ENCODE measurements at regions not wholly inside any gene's neighbourhood (a gene's known extent, or its start where the extent isn't known, plus 50 kb on each side); places are given as distances from the start of the nearest gene placed in this dataset.
A peak's percentile ranks its signal among the peaks of the same experiment; 100 is the strongest.

DNA sequence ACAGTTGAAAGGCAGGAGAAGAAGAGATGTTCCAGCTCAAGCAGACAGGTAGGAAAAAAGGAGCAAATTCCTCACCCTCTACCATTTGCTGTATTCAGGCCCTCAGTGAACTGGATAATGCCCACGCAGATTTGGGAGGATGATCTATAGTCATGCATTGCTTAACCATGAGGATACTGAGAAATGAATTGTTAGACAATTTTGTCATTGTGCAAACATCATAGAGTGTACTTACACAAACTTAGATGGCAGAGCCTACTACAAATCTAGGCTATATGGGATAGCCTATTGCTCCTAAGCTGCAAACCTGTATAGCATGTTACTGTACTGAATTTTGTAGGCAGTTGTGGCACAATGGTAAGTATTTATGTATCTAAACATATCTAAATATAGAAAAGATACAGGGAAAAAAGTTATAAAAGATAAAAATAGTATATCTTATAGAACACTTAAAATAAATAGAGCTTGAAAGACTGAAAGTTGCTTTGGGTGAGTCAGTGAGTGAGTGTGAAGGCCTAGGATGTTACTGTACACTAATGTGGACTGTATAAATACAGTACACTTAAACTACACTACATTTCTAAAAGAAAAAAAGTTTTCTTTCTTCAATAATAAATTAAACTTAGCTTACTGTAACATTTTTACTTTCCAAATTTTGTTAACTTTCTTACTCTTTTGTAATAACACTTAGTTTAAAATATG lies 672.3 kb downstream of the UTRN start:
- no peak for DNase-seq (ENCODE audit: low spot score)

DNA sequence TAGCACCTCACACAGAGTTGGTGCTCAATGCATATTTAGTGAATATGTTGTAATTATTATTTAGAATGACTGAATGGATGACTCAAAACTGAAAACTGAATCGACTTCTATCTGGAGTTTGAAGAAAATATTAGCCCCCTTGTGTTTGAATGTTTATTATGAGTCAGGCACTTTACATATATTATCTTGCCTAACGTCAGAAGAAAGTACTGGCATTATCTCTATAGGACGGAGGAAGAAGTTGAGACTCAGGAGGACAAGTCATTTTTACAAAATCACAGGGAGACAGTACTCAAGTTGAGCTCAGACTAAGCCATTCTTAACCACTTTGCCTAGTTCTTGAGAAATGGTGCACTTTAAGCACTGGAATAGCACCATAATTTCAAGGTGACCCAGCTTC lies 684.0 kb downstream of the UTRN start:
- no peak for DNase-seq (ENCODE audit: low spot score)

DNA sequence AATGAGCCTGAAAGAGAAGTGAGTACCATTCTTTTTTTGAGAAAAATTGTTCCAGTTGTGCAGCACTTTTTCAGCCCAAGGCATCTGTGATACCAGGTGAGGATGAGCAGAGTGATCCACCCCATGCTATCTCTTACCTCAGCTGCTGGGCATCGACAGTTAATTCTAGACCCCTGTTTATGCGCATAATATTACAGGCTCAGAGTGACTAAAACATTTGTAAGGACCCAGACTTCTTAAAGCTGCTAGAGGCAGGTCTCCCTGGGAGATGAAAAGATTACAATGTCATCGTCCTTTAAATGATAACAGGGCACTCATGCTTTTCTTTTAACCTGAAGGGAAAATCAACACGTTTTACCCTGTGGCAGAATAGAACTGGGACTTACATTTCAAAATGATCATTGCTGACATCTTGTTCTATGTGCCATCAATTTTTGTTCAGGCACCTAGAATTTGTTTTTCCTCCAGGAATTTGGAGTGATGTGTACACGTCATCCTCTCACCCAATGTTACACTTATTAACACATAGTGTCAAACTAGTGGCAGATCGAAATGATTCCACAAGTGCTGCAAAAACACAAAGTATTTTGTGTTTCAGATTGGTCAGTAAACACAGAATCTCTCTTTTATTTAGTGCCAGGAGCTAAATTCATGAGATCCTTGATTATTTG lies 684.6 kb downstream of the UTRN start:
- DNase-seq (ENCODE audit: low spot score) = no peak

DNA sequence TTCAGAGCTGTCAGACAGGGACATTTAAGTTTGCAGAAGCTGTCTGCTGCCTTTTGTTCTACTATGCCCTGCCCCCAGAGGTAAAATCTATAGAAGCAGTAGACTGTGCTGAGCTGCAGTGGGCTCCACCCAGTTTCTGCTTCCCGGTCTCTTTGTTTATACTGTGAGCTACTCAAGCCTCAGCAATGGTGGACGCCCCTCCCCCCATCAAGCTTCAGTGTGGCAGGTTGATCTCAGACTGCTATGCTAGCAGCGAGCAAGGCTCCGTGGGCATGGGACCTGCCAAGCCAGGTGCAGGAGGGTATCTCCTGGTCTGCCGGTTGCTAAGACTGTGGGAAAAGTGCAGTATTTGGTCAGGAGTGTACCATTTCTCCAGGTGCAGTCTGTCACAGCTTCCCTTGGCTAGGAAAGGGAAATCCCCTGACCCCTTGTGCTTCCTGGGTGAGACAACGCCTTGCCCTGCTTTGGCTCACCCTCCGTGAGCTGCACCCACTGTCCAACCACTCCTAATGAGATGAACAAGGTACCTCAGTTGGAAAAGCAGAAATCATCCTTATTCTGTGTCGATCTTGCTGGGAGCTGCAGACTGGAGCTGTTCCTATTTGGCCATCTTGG lies 692.2 kb downstream of the UTRN start:
- DNase-seq (ENCODE audit: low spot score) = peak; percentile 43

DNA sequence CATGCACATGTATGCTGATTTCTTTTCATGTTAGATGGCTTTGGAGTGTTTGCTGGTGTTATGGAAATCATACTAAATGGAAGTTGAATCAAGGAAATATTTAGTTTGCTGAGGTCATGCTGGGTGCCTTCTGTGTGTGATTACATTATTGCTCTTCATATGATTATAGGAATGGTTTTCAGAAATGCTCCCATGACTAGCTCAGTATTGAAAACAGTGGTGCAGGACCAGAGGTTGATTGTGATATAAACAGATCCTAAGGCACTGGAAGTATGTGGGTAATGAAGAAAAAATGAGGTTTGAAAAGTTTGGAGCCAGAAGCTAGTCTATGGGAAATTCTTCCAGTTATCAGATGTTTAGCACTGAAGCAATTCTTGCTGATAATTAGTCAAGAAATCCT lies 693.1 kb downstream of the UTRN start:
- DNase-seq (ENCODE audit: low spot score) = no peak

DNA sequence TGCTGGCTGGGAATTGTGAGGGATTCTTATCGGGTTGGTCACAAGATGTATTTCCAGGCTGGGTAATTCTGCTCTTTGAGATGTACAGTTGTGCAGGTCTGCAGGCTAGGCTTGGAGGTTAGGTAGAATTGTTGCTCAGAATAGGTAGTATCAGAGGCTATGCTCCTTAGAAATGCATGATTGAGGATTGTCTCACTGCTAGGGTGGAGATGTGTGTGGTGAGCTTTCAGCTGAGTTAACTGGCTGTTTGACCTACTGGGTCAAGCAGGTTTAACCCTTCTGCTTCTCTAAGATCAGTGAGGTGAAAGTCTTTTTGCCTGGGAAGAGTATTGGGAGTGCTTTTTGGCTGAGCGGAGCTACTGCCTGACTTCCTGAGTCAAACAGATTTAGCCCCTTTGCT lies 701.1 kb downstream of the UTRN start:
- no peak for DNase-seq (ENCODE audit: low spot score)

DNA sequence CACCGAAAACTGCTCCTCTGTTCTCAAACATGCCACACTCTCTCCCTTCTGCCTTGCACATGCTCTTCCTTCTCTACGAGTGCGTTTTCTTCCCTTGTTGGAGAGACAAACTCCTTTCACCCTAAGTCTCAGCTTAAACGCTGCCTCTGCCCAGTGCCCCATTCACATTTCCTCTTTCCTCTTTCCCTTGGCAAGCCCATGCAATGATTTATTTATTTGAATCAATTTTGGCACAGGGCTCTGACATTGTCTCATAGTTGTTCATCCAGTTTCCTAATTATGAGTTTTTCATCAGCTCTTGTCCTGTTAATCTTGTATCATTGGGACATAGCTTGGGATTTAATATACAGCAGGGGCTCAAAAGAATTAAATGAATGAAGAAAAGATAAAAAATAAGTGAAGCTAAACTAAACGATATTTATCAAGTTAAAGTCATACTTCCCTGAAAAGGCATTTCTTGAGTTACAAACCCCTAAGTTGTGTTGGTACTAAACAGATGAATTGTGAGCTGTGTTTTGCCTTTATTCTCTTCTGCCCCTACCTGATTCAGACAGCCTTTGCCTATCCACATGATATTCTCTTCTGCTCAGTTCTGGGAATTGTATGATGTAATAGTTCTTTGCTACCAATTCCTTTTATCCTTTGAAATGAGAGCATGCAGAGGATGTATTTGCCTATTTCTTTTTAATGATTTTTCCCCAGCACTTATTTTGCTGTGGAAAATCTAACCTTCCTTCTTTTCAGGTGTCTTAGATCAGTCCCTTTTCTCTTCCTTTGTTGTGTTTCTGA lies 704.4 kb downstream of the UTRN start:
- no peak for DNase-seq (ENCODE audit: low spot score)

DNA sequence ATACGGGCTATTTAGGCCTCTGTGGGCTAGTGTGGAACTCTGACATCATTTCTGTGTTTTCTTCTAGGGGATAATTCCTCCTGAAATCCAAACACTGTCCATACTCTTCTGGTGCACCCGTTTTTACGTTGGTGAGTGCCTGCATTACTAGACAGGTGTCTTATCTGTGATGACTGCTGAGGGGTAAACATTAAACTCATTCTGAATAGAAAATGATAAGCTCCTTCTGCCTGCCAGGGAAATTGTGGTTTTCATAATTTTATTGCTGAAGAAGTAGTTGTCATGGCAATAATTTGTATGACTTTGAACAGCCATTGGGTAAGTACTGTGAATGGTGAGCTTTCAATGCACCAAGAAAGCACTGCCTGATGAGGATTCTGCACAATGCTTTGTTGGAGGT lies 705.6 kb downstream of the UTRN start:
- DNase-seq (ENCODE audit: low spot score) = no peak

DNA sequence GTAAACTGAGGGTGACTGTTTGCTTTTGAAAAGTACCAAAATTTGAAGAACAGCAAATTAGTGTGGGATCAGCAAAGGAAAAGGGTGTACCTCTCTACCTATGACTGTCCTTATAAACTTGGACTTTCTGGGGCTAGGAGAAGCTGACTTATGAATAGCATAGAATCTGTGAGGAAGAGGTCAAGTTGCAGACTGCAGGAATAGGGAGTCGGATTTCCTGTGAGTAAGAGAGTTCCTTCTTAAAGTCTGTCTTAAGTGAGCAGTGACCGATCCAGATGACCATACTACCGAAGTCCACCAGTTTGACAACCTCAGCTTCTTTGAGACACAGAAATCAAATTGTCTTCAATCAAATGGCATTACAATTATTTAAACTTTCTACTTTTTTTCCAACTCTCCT lies 708.7 kb downstream of the UTRN start:
- DNase-seq (ENCODE audit: low spot score) = no peak

DNA sequence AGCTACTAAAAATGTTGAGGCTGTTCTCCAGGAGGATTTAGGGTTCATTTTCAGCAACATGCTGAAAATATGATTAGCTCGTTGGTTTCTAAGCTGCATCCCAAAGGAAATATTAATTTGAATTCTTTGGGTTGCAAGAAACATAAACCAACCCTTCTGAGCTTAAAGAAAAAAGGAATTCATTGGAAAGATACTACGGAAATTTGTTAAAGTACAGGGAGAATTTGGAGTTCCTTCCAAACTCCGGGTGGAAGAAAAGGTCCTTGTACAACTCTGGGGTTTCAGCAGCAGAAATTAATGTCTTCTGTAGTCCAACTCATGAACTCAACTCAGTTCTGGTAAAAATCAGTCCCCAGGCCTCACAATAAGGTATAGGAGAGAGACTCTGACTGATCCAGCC lies 712.9 kb downstream of the UTRN start:
- no peak for DNase-seq (ENCODE audit: low spot score)

DNA sequence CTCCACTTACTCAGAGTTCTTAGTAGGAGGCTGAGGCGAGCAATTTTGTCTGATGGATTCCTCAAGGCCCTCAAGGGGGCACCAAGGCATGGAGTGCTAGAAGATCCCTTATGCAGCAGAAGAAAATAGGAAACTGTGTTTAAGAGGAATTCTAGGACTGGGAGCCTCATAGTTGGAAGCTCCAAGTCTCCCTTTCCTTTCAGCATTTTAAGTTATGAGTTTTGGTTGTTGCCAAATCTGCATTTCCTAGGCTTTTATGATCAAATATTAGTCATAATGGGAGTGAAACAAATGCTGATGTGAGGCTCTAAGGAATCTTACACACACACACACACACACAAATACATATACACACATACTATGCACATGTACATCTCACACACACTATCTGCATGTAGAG lies 714.0 kb downstream of the UTRN start:
- no peak for DNase-seq (ENCODE audit: low spot score)

DNA sequence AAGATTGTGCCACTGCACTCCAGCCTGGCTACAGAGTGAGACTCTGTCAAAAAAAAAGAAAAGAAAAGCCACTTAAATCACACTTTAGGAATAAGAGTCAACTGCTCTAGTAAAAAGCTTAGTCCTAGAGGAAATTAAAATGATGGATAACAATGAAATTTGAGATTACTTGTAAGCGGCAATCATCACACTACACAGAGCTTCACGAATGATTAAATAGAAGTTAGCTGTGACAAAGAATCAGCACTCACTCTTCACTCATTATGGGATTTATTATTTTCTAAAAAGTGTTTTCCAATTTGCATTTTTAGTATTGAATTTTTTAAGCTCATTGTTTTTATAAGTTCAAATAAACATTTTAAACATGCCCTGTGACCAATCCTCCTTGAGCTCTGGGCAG lies 718.0 kb downstream of the UTRN start:
- no peak for DNase-seq (ENCODE audit: low spot score)

DNA sequence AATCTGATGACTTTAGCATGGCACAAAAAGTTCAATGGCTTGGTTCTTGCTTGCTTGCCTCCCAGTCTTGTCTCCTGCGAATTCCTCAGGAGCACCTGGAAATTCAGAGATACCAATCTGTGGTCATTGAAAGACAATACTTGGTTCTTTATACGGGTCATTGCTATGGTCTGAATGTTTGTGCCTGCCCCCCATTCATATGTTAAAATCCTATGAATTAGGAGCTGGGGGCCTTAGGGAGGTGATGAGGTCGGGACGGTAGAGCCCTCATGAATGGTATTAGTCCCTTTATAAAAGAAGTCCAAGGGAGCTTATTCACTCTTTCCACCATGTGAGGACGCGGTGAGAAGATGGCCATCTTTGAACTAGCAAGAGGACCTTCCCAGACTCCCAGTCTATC lies 721.8 kb downstream of the UTRN start:
- no peak for DNase-seq (ENCODE audit: low spot score)

DNA sequence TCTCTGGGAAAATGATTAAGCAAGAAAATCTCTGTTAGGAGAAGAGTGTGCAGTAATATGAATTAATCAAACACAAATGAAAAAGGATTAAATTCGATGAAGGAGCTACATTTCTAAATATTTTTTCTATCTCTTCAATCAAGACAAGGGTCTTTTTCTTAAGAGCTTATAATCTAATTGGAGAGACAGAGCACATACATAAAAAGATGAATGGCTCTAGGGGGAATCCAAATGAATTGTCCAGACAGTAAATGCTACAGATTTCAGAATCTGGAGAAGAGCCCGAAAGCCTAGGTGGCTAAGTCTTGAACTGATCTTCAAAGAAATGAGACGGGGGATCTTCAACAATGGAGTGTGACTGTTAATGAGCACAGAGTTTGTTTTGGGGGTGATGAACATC lies 723.6 kb downstream of the UTRN start:
- DNase-seq (ENCODE audit: low spot score) = no peak

DNA sequence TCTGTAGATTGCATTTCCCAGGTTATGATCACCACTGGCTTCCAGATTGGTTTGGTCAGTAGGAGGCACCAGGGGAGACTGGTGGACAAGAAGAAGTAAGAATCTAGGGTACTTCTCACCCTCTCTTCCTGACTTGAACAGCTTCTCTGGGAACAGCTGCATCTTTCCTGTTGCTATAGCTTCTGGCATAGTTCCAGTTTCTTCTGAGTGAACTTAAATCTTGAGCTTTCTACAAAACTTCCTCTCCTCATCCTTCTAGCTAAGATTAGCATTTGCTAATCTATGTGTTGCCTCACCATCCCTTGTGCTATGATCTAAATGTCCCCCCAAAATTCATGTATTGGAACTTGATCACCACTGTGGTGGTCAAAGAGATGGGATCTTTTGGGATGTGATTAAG lies 724.6 kb downstream of the UTRN start:
- no peak for DNase-seq (ENCODE audit: low spot score)

DNA sequence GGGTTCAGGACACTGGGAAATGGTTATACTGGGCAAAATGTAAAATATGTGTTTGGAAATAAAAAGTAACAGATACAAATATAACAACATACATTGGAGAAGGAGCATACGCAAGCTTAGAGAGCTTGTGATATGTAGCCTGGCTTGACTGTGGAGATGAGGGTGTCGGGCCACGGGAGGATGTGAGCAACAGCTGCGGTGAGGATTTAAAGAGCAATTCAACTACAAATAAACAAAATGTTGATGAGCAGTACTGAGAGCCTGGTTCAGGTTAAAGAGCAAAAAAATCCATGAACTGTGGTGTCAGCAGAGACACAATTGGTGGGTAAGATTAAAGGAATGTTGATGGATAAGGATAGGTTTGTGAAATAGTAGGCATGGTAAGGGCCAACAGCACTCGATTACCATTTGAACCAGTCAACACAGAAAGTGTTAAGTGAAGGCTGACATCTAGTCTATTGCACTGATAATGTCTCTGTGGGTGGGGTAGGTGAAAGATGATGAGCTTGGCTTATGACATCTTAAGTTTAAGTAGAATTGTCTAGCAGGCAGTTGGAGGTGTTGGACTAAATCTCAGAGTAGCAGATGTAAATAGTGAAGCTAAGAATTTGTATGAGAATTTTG lies 723.2 kb downstream of the EPM2A start:
- no peak for DNase-seq (ENCODE audit: low spot score)

DNA sequence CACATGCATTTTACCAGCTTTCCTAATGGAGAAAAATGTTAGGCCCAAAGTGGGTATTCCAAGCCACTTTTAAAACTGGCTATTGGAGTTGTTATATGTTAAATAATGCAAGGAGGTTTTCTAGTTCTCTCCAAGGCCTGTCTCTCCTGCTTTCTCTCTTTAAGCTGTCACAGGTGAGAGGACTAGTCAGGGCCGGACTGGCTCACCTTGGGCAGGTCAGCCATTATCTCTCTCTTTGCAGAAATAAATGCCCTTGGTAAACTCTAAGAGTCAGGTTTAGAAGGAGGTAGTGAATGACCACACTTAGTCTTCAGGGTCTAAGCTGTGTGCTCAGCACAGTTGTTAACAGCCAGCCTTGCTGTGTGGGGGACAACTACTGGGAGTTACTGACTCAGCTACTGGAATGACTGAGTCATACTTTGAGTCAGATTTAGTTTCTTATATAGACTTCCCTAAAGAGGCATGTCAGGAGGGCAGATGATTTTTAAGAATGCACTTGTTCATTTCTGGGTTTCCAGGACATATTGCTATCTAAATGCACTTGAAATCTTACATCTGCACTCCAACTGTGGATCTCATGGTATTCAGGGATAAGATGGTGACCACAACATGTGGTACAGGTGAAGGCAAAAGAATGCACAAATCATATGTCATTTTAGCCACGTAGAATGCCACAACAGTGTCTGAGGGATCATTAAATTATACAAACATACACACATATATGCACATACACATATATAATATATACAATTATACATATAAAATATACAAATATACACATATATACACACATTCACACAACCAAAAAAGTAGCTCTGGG lies 719.4 kb downstream of the EPM2A start:
- no peak for DNase-seq (ENCODE audit: low spot score)

DNA sequence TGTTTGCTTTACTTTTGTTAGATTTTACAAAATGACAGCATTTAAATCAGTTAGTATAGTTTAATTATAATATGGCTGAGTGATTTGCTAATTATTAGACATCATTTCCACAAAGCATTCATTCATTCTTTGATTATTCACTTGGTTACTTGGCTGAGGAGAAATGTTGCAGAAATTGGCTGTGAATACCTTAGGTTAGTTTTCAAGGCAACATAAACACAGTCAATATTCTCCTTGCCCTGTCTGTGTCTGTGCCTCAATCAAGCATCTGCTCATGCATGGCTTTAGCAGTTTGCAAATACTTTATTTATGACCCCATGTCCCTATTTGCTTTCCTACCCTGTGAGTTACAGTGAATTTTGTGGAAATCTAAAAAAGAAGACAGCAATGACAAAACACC lies 718.3 kb downstream of the EPM2A start:
- no peak for DNase-seq (ENCODE audit: low spot score)

DNA sequence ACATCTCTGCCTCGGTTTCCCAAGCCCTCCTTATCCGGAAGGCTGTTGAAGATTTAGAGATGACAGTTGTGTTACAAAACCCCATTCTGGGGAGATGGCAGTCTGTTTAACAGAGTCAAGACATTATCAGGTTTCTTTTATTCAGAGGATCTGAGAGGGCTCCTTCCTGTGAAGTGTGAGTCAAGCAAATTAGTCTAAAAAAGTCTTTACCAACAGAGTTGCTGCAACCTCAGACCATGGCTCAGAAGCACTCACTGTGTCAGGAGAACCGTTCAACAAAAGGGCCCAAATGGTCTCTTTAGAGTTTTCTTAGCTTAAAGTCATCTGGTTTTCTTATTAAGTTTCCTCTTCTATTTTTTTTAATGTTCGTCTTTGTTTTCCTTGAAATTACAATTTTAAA lies 717.8 kb downstream of the EPM2A start:
- DNase-seq (ENCODE audit: low spot score) = no peak

DNA sequence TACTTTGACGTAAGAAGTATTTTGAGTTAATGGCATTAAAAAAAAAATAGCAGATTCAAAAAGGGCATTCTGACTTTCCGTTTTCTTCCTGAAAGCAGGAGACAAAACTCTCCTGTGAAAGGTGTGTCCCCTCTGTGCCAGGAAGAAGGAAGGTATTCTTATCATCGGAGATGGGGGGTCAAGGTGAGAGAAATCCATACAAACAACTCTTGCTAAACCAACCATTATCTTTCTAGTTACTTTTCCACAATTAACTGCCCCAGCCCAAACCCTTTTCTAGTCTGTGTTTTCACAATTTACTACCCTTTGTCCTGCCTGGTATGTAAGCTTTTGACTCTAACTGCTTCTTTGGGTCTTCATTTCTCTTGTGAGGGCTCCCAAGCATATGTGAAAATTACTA lies 717.3 kb downstream of the EPM2A start:
- DNase-seq (ENCODE audit: low spot score) = no peak

DNA sequence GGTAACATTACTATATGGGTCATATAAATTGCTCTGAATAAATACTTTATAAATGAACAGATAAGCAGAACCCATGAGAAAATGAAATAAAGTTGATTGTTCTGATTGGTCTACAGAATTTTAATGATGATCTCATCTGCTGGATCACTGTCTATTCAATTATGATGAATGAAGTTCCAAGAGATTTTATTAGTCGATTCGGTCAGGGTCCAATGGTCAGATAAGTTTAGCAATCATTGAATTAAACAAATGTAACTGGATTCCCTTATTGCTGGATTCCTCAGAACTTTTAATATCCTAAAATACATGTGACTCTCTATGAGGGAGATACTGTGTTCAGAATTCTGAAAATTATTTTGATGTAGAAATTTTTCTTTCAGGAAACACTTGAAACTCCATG lies 715.2 kb downstream of the EPM2A start:
- no peak for DNase-seq (ENCODE audit: low spot score)

DNA sequence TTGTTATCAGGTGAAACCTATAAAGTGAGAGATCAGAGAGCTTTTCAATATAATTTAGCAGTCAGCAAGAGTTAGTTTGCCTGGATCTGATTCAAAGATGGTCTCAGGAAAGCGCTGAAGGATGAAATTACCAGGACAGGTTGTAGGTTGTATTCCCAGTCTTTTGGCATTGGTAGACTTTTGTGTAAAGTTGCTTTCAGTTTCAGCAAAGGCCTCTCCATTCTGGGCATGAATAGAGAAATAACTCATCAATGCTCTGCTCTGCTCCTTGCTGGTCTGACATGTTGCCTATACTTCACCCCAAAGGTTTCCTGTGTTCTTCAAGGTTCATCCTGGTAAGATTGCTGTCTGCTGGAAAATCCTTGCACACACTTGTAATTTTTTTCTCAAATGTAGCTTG lies 714.8 kb downstream of the EPM2A start:
- no peak for DNase-seq (ENCODE audit: low spot score)

Measured in HuH-7 (cell line).